Parathyroid adenoma (tissue), 2 donors: ENCODE measurements at regions not wholly inside any gene's neighbourhood (a gene's known extent, or its start where the extent isn't known, plus 50 kb on each side); places are given as distances from the start of the nearest gene placed in this dataset.
"Not testable (repeated sequence)": the region's sequence is repeated elsewhere in the genome, so short reads cannot be mapped to it uniquely, and the experiment has no call there.

Experiments
- H2AFZ ChIP-seq: fragments of 300-600 bp; sonication (generic); one replicate; pipeline ENCODE4 v1.7.0; 2017; ENCODE audit warnings: antibody characterized with exemption, mild to moderate bottlenecking
- H3K27ac ChIP-seq: fragments of 300-600 bp; sonication (generic); one replicate; pipeline ENCODE4 v1.7.0; 2017
- H3K27me3 ChIP-seq: fragments of 300-600 bp; sonication (generic); one replicate; pipeline ENCODE4 v1.7.0; 2017; ENCODE audit warnings: low read length; ENCODE audit not compliant: control insufficient read depth, insufficient read depth
- H3K36me3 ChIP-seq: fragments of 300-600 bp; sonication (generic); one replicate; pipeline ENCODE4 v1.7.0; 2017; ENCODE audit warnings: low read length; ENCODE audit not compliant: control insufficient read depth, insufficient read depth
- H3K4me1 ChIP-seq: fragments of 300-600 bp; sonication (generic); one replicate; pipeline ENCODE4 v1.7.0; 2017; ENCODE audit warnings: control low read depth
- H3K4me2 ChIP-seq: fragments of 300-600 bp; sonication (generic); one replicate; pipeline ENCODE4 v1.7.0; 2017; ENCODE audit warnings: low read length
- H3K4me3 ChIP-seq: fragments of 300-600 bp; sonication (generic); one replicate; pipeline ENCODE4 v1.7.0; 2017; ENCODE audit warnings: low read depth, low read length
- H3K79me2 ChIP-seq: fragments of 300-600 bp; sonication (generic); one replicate; pipeline ENCODE4 v1.7.0; 2017; ENCODE audit warnings: control low read depth
- H3K9ac ChIP-seq: fragments of 300-600 bp; sonication (generic); one replicate; pipeline ENCODE4 v1.7.0; 2017; ENCODE audit warnings: mild to moderate bottlenecking
- H3K9me3 ChIP-seq: fragments of 300-600 bp; sonication (generic); one replicate; pipeline ENCODE4 v1.7.0; 2017; ENCODE audit warnings: low read length; ENCODE audit not compliant: control insufficient read depth
- CTCF ChIP-seq: fragments of 300-600 bp; sonication (generic); IDR thresholded peaks from one replicate; pipeline ENCODE4 v1.7.0; 2017; ENCODE audit warnings: antibody characterized with exemption, mild to moderate bottlenecking
- donor health status: primary hyperparathyroidism.

GRCh38 chr6:148016013-148016412 is 326.6 kb upstream of the SASH1 start:
- Histone ChIP-seq H3K4me1 (no peaks in the 10 kb centered on the region), H3K36me3 (no peaks in the 10 kb centered on the region), H2AFZ (no peak overlapping the region), H3K27ac (no peak overlapping the region), H3K4me2 (no peak overlapping the region), H3K9me3 (no peaks in the 10 kb centered on the region), H3K27me3 (no peaks in the 10 kb centered on the region), H3K4me3 (no peak overlapping the region), H3K9ac (no peak overlapping the region), H3K79me2 (no peaks in the 10 kb centered on the region)
- TF ChIP-seq CTCF = no peak

- H3K27ac ChIP-seq = no peak overlapping the region
- no peaks in the 10 kb centered on the region for H3K4me1 ChIP-seq
- no peaks in the 10 kb centered on the region for H3K36me3 ChIP-seq
- no peak for TF ChIP-seq CTCF
- no peaks in the 10 kb centered on the region for H3K27me3 ChIP-seq
- H3K79me2 ChIP-seq = no peaks in the 10 kb centered on the region
- H3K4me3 ChIP-seq = no peak overlapping the region
- no peaks in the 10 kb centered on the region for H3K9me3 ChIP-seq
- no peak overlapping the region for H3K4me2 ChIP-seq
- H2AFZ ChIP-seq = no peak overlapping the region
- H3K9ac ChIP-seq = no peak overlapping the region
Observed at GRCh38 chr6:148021165-148021564, 321.5 kb upstream of the SASH1 start.

- no peak overlapping the region for H3K4me2 ChIP-seq
- no peak overlapping the region for H3K9ac ChIP-seq
- H3K9me3 ChIP-seq = no peaks in the 10 kb centered on the region
- no peaks in the 10 kb centered on the region for H3K79me2 ChIP-seq
- H3K36me3 ChIP-seq = no peaks in the 10 kb centered on the region
- TF ChIP-seq CTCF = no peak
- no peaks in the 10 kb centered on the region for H3K27me3 ChIP-seq
- H2AFZ ChIP-seq = no peak overlapping the region
- H3K4me3 ChIP-seq = no peak overlapping the region
- H3K27ac ChIP-seq = no peak overlapping the region
- no peaks in the 10 kb centered on the region for H3K4me1 ChIP-seq
Observed at GRCh38 chr6:148021699-148022098, 320.9 kb upstream of the SASH1 start.

- not testable (repeated sequence) for H3K4me1 ChIP-seq, H3K27ac ChIP-seq, H3K9me3 ChIP-seq, H3K27me3 ChIP-seq, H3K79me2 ChIP-seq, H3K36me3 ChIP-seq, H3K4me3 ChIP-seq, H2AFZ ChIP-seq, H3K9ac ChIP-seq, H3K4me2 ChIP-seq
Observed at GRCh38 chr6:148022279-148022678, 320.4 kb upstream of the SASH1 start.

GRCh38 chr6:148027201-148027600 is 315.4 kb upstream of the SASH1 start:
- no peak overlapping the region for H3K27ac ChIP-seq
- no peaks in the 10 kb centered on the region for H3K36me3 ChIP-seq
- no peak overlapping the region for H3K4me2 ChIP-seq
- H2AFZ ChIP-seq = no peak overlapping the region
- no peaks in the 10 kb centered on the region for H3K9me3 ChIP-seq
- H3K4me1 ChIP-seq = no peaks in the 10 kb centered on the region
- no peaks in the 10 kb centered on the region for H3K79me2 ChIP-seq
- no peak overlapping the region for H3K4me3 ChIP-seq
- H3K9ac ChIP-seq = no peak overlapping the region
- TF ChIP-seq CTCF = no peak
- no peaks in the 10 kb centered on the region for H3K27me3 ChIP-seq
